ENCODE measurements at regions not wholly inside any gene's neighbourhood (a gene's known extent, or its start where the extent isn't known, plus 50 kb on each side); places are given as distances from the start of the nearest gene placed in this dataset.
"Not testable (repeated sequence)": the region's sequence is repeated elsewhere in the genome, so short reads cannot be mapped to it uniquely, and the experiment has no call there.

GRCh38 chr13:22828081-22828480 lies 352.7 kb upstream of the SGCG start:
- Mint-ChIP-seq H3K27ac (no peak overlapping the region), H3K9me3 (no peaks in the 10 kb centered on the region), H3K36me3 (no peaks in the 10 kb centered on the region)
- DNase-seq (ENCODE audit: low spot score in 2 of 2) (no peak), ATAC-seq (no peak)

- peaks cover 0 to 12% of the 10 kb centered on the region in 2 donors for H3K36me3 Mint-ChIP-seq
- ATAC-seq, result no peak
- H3K27ac Mint-ChIP-seq, result no peak overlapping the region
- H3K9me3 Mint-ChIP-seq, result peaks cover 0 to 5% of the 10 kb centered on the region in 2 donors
- no peak for DNase-seq (ENCODE audit: low spot score in 2 of 2)
Observed at GRCh38 chr13:22836475-22836874, 344.3 kb upstream of the SGCG start.

- H3K27ac Mint-ChIP-seq, result no peak overlapping the region
- H3K36me3 Mint-ChIP-seq, result peaks cover 0 to 12% of the 10 kb centered on the region in 2 donors
- peaks cover 0 to 5% of the 10 kb centered on the region in 2 donors for H3K9me3 Mint-ChIP-seq
- DNase-seq (ENCODE audit: low spot score in 2 of 2), result no peak
- no peak for ATAC-seq
Observed at GRCh38 chr13:22837980-22838647, 342.7 kb upstream of the SGCG start.

DNA sequence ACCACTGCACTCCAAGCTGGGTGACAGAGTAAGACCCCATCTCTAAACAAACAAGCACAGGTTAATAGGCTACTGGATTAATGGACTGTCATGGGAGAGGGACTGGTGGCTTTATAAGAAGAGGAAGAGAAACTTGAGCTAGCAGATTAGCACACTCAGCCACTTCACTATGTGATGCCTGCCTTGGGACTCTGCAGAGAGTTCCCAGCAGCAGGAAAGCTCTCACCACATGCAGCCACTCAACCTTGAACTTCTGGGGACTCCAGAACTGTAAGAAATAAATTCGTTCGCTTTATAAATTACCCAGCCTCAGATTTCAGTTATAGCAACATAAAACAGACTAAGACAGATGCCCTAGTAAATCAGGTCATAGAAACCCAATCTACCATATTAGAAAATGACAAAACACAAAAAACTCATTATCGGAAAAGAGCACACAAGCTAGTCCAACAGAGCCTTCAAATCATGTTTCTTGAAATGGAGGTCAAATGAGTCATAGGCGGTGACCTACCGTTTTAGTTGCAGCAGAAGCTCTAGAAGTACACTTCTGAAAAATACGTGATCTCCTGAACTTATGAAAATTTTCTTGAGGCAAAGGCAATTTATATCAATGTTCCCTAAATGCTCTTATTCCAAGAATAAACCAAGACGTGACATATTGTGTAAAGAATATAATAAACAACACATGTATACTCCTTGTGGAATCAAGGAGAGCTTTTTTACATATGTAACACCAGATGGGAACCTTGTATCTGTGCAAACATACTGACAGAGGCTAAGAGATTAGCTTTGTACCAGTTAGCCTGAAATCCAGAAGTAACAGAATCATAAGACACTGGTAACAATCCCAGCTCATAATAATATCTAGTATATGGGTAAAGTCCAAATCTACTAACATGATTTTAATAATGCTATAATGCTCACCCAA lies 340.9 kb upstream of the SGCG start:
- Mint-ChIP-seq H3K9me3 (peaks cover 0 to 8% of the 10 kb centered on the region in 2 donors), H3K27ac (no peak overlapping the region), H3K36me3 (peaks cover 0 to 12% of the 10 kb centered on the region in 2 donors)
- ATAC-seq (no peak), DNase-seq (ENCODE audit: low spot score in 2 of 2) (no peak)

DNA sequence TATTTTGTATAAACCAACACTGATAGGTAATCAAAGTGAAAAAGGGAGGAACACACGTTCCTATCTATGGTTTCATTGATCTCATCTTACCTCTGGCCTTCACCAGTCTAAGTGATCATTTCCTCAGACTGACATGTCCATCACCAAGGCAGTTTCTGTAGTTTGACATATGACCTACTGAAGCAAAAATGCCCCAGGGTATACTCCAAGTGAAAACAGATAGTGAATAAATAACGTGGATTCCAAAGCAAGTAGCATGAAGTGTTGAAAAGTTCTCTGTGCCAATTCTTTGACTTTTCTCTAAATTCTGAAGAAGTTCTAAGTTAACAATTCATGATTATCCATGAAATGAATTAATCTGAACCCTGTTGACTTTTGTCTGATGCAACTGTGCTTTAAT lies 334.2 kb upstream of the SGCG start:
- ATAC-seq (no peak), DNase-seq (ENCODE audit: low spot score in 2 of 2) (no peak)
- Mint-ChIP-seq H3K9me3 (peaks cover 0 to 3% of the 10 kb centered on the region in 2 donors), H3K27ac (no peak overlapping the region), H3K36me3 (no peaks in the 10 kb centered on the region)

GRCh38 chr13:22848539-22849052 lies 332.2 kb upstream of the SGCG start:
- ATAC-seq (no peak), DNase-seq (ENCODE audit: low spot score in 2 of 2) (no peak)
- no peak overlapping the region for H3K27ac Mint-ChIP-seq
- no peaks in the 10 kb centered on the region for H3K36me3 Mint-ChIP-seq
- H3K9me3 Mint-ChIP-seq, result peaks cover 0 to 2% of the 10 kb centered on the region in 2 donors

DNA sequence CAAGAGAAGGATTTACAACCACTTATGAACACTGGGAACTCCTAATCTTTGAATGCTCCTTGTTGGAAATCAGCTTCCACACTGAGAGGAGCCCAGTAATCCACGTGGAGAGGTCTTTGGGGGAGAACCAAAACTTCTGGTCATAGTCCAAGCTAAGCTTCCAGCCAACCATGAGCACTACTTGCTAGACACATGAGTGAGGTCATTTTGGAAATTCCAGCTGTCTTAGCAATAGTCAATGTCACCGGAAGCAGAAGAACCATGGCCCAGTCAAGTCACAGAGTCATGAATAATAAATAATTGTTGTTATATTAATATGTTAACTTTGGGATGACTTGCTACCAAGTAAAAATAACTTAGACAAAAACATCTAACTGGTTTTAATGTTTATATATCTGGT lies 324.9 kb upstream of the SGCG start:
- no peak for DNase-seq (ENCODE audit: low spot score in 2 of 2)
- H3K36me3 Mint-ChIP-seq, result no peaks in the 10 kb centered on the region
- no peak overlapping the region for H3K27ac Mint-ChIP-seq
- ATAC-seq, result no peak
- no peaks in the 10 kb centered on the region for H3K9me3 Mint-ChIP-seq

GRCh38 chr13:22858980-22859379 lies 321.8 kb upstream of the SGCG start:
- ATAC-seq; H3K27ac Mint-ChIP-seq; H3K36me3 Mint-ChIP-seq; DNase-seq (ENCODE audit: low spot score in 2 of 2); H3K9me3 Mint-ChIP-seq: not testable (repeated sequence)

GRCh38 chr13:22859411-22859810 lies 321.4 kb upstream of the SGCG start:
- not testable (repeated sequence) for H3K27ac Mint-ChIP-seq; DNase-seq (ENCODE audit: low spot score in 2 of 2); ATAC-seq; H3K36me3 Mint-ChIP-seq; H3K9me3 Mint-ChIP-seq

GRCh38 chr13:22861958-22862466 lies 318.8 kb upstream of the SGCG start:
- Mint-ChIP-seq H3K27ac (no peak overlapping the region), H3K36me3 (no peaks in the 10 kb centered on the region), H3K9me3 (no peaks in the 10 kb centered on the region)
- ATAC-seq, result no peak
- DNase-seq (ENCODE audit: low spot score in 2 of 2), result no peak

DNA sequence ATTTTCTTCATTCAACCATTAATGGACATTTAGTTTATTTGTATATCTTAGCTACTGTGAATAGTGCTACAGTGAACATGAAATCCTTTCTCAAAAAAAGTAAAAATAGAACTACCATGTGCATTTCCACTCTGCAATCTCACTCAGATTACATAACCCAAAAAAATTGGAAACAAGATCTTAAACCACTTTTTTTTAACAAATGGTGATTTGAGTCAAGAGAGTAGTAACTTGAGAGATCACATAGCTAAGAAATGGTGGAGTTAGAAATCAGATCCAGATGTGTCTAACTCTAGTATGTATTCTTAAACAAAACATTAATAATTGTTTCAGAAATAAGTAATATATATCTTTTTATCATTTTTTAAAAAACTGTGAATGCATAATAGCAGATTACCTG lies 318.3 kb upstream of the SGCG start:
- no peaks in the 10 kb centered on the region for H3K36me3 Mint-ChIP-seq
- no peak overlapping the region for H3K27ac Mint-ChIP-seq
- no peaks in the 10 kb centered on the region for H3K9me3 Mint-ChIP-seq
- DNase-seq (ENCODE audit: low spot score in 2 of 2), result no peak
- no peak for ATAC-seq

GRCh38 chr13:22866221-22866620 lies 314.6 kb upstream of the SGCG start:
- DNase-seq (ENCODE audit: low spot score in 2 of 2), result no peak
- Mint-ChIP-seq H3K27ac (no peak overlapping the region), H3K9me3 (no peaks in the 10 kb centered on the region), H3K36me3 (no peaks in the 10 kb centered on the region)
- ATAC-seq, result no peak

DNA sequence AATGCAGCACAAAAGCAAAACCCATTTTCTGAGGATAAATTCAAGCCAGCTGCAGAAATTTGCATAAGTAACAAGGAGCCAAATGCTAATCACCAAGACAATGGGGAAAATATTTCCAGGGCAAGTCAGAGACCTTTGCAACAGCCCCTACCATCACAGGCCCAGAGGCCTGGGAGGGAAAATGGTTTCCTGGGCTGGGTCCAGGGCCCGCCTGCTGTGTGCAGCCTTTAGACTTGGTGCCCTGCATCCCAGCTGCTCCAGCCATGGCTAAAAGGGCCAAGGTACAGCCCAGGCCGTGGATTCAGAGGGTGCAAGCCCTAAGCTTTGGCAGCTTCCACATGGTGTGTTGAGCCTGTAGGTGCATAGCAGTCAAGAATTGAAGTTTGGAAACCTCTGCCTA lies 309.5 kb upstream of the SGCG start:
- H3K27ac Mint-ChIP-seq, result no peak overlapping the region
- DNase-seq (ENCODE audit: low spot score in 2 of 2), result no peak
- H3K9me3 Mint-ChIP-seq, result peaks cover 10 to 12% of the 10 kb centered on the region in 2 donors
- ATAC-seq, result no peak
- peaks cover 5 to 13% of the 10 kb centered on the region in 2 donors for H3K36me3 Mint-ChIP-seq

- Mint-ChIP-seq H3K27ac (no peak overlapping the region), H3K36me3 (peaks cover 5 to 13% of the 10 kb centered on the region in 2 donors), H3K9me3 (peaks cover 10 to 12% of the 10 kb centered on the region in 2 donors)
- DNase-seq (ENCODE audit: low spot score in 2 of 2), result no peak
- ATAC-seq, result no peak
Observed at GRCh38 chr13:22874839-22875238, 305.9 kb upstream of the SGCG start.

- H3K27ac Mint-ChIP-seq, result no peak overlapping the region
- ATAC-seq (no peak), DNase-seq (ENCODE audit: low spot score in 2 of 2) (no peak)
- H3K9me3 Mint-ChIP-seq, result peaks cover 7% of the 10 kb centered on the region in 2 donors
- H3K36me3 Mint-ChIP-seq, result peaks cover 5 to 10% of the 10 kb centered on the region in 2 donors
Observed at GRCh38 chr13:22877421-22877820, 303.4 kb upstream of the SGCG start.

DNA sequence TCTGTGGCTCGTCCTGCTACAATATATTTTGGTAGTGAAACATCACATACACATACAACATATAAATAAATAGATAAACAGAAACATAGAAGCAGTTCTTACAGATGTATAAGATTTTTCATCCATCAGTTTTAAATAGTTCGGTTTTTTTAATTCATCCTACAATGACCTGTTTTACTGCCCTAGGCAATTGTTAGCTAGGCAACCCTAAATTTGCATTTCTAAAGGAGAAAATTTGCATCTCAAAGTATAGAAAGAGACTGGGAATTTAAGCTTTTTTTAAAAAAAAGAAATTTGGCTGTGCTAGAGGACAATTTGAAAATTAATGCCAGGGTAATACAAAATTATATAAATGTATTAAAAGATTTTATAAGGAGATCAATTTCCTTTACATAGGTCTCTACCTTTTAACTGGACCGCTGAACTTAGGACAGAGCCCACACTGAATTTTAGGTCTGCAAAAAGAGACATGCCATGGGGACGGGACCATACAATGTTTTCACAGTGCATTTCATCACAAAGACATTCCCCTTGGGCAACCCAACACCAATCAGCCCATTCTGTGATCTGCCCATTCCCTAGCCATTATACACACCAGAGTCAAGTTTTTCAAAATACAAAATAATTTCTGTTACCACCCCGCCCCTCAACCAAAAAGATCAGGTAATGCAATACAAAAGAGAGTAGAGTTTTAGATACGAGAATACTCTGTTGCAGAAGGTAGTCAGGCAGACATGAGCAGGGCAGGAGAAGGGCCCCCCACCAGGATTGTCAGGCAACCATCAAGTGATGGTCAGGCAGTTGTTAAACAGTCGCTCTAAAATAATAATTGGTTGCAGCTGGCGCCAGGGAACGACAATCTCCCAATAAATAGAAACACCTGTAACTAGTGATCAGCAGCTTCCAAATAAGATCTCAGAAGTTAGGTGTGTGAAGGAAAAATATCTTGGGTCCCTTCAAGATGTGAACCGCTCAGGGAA lies 299.7 kb upstream of the SGCG start:
- H3K27ac Mint-ChIP-seq, result no peak overlapping the region
- H3K36me3 Mint-ChIP-seq, result peaks cover 0 to 6% of the 10 kb centered on the region in 2 donors
- ATAC-seq (no peak), DNase-seq (ENCODE audit: low spot score in 2 of 2) (no peak)
- no peaks in the 10 kb centered on the region for H3K9me3 Mint-ChIP-seq
